SK-N-SH treated with all-trans-retinoic acid at 6 μM for 48 hours (cell line): ENCODE measurements at regions not wholly inside any gene's neighbourhood (a gene's known extent, or its start where the extent isn't known, plus 50 kb on each side); places are given as distances from the start of the nearest gene placed in this dataset.

ENCODE experiments used
- ATAC-seq: fragments of 200-7000 bp; cut with Tn5 transposase; 3 replicates; pipeline ENCODE4 v1.9.1; 2020; ENCODE audit warnings: mild to moderate bottlenecking, moderate library complexity
- ARNTL ChIP-seq: fragments of 450-650 bp; formaldehyde crosslinking; IDR thresholded peaks from 2 replicates; pipeline ENCODE4 v1.5.0; 2020; ENCODE audit warnings: low read depth, mild to moderate bottlenecking, moderate library complexity, borderline replicate concordance
- BACH2 ChIP-seq: fragments of 250-450 bp; sonication (Bioruptor Pico); IDR thresholded peaks from 2 replicates; pipeline ENCODE4 v1.9.0; 2021; ENCODE audit warnings: mild to moderate bottlenecking, borderline replicate concordance
- CREB5 ChIP-seq: fragments of 250-450 bp; sonication (Bioruptor Pico); IDR thresholded peaks from 2 replicates; pipeline ENCODE4 v1.5.1; 2020; ENCODE audit warnings: low read depth, mild to moderate bottlenecking, moderate library complexity
- ESRRG ChIP-seq: fragments of 250-450 bp; sonication (Bioruptor Pico); IDR thresholded peaks from 2 replicates; pipeline ENCODE4 v1.6.1; 2021; ENCODE audit warnings: mild to moderate bottlenecking
- GLIS3 ChIP-seq: fragments of 250-450 bp; sonication (Bioruptor Pico); IDR thresholded peaks from 2 replicates; pipeline ENCODE4 v1.5.0; 2020; ENCODE audit warnings: mild to moderate bottlenecking, moderate library complexity
- OSR1 ChIP-seq: fragments of 250-450 bp; sonication (Bioruptor Pico); IDR thresholded peaks from 2 replicates; pipeline ENCODE4 v1.8.0; 2022; ENCODE audit warnings: moderate library complexity, mild to moderate bottlenecking, inconsistent platforms
- POU6F1 ChIP-seq: fragments of 250-450 bp; sonication (Bioruptor Pico); IDR thresholded peaks from 2 replicates; pipeline ENCODE4 v1.8.0; 2021; ENCODE audit warnings: low read depth, mild to moderate bottlenecking, moderate library complexity, borderline replicate concordance
- PPARA ChIP-seq: fragments of 250-450 bp; sonication (Bioruptor Pico); IDR thresholded peaks from 2 replicates; pipeline ENCODE4 v1.5.0; 2020; ENCODE audit warnings: mild to moderate bottlenecking, borderline replicate concordance
- SNAI2 ChIP-seq: fragments of 250-450 bp; sonication (Bioruptor Pico); IDR thresholded peaks from 2 replicates; pipeline ENCODE4 v1.5.0; 2020; ENCODE audit warnings: mild to moderate bottlenecking, moderate library complexity
- TCF4 ChIP-seq: fragments of 250-450 bp; sonication (Bioruptor Pico); IDR thresholded peaks from 2 replicates; pipeline ENCODE4 v1.8.0; 2021; ENCODE audit warnings: mild to moderate bottlenecking, moderate library complexity, borderline replicate concordance
- TOX ChIP-seq: fragments of 250-450 bp; sonication (Bioruptor Pico); IDR thresholded peaks from 2 replicates; pipeline ENCODE4 v1.8.0; 2021; ENCODE audit warnings: mild to moderate bottlenecking, moderate library complexity, borderline replicate concordance
- TSHZ2 ChIP-seq: fragments of 250-450 bp; sonication (Bioruptor Pico); IDR thresholded peaks from 2 replicates; pipeline ENCODE4 v1.5.0; 2020; ENCODE audit warnings: mild to moderate bottlenecking, moderate library complexity
- ZFP3 ChIP-seq: fragments of 250-450 bp; sonication (Bioruptor Pico); IDR thresholded peaks from 2 replicates; pipeline ENCODE4 v1.5.0; 2020; ENCODE audit warnings: mild to moderate bottlenecking, moderate library complexity
- ZFP30 ChIP-seq: fragments of 450-650 bp; formaldehyde crosslinking; IDR thresholded peaks from 2 replicates; pipeline ENCODE4 v1.5.0; 2022; ENCODE audit warnings: mild to moderate bottlenecking, moderate library complexity
- ZNF565 ChIP-seq: fragments of 450-650 bp; formaldehyde crosslinking; conservative IDR thresholded peaks from 2 replicates; pipeline ENCODE4 v1.5.0; 2020; ENCODE audit warnings: low read depth, mild to moderate bottlenecking, moderate library complexity
- ZNF70 ChIP-seq: fragments of 450-650 bp; formaldehyde crosslinking; IDR thresholded peaks from 2 replicates; pipeline ENCODE4 v1.5.0; 2020; ENCODE audit warnings: mild to moderate bottlenecking, moderate library complexity
- TF ChIP-seq, protein P1 (sequence below): fragments of 250-450 bp; sonication (Bioruptor Pico); IDR thresholded peaks from 2 replicates; pipeline ENCODE4 v1.8.0; 2020; ENCODE audit warnings: mild to moderate bottlenecking, moderate library complexity, borderline replicate concordance
- TF ChIP-seq, protein P2 (sequence below): fragments of 250-450 bp; sonication (Bioruptor Pico); IDR thresholded peaks from 2 replicates; pipeline ENCODE4 v1.5.1; 2021; ENCODE audit warnings: mild to moderate bottlenecking, moderate library complexity

DNA sequence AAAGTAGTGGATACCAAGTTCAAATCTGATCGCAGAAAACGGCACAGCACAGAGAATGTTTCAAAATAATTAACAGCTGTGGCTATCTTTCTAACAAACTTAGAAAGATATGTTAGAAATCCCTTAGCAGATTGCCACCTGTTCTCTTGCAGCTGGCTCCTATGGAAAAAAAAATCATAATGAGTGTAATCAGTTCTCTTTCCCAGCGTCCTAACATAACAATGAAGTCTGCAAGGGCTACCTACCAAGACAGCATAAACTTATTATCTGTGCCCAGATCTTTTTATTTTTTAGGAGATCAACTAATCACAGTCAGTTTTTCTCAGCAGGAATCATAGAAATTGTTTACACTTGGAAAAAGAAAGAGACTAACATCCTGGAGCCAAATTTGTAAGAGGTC lies 358.6 kb upstream of the FOXG1 start (continued):
- TF ChIP-seq TSHZ2 (CRISPR knock-in tag) (no peak), ZFP30 (CRISPR knock-in tag) (no peak), SNAI2 (CRISPR knock-in tag) (no peak)
- TF ChIP-seq, all 23 proteins: peak for 0

DNA sequence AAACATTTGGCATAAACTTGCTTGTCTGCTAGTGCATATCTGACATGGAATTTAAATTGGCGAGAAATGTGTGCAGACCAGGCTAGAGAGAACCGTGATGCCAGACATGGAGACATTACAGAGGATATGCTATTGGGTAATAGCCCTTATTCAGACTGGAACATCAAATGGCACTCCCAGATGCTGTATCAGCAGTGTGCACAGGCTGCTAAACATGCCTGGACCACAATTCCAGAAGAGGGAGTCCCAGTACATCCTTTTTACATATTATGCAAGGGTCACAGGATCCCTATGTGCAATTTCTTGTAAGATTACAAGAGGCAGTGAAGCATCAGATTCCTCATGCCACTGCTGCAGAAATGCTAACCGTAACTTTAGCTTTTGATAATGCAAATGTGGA lies 354.5 kb upstream of the FOXG1 start:
- ATAC-seq, result no peak
- TF ChIP-seq ZNF565 (CRISPR knock-in tag) (no peak), TOX (CRISPR knock-in tag) (no peak), SNAI2 (CRISPR knock-in tag) (no peak), ARNTL (CRISPR knock-in tag) (no peak), CREB5 (CRISPR knock-in tag) (no peak), TSHZ2 (CRISPR knock-in tag) (no peak), BACH2 (no peak), PPARA (CRISPR knock-in tag) (no peak), ZNF70 (CRISPR knock-in tag) (no peak), ZFP3 (CRISPR knock-in tag) (no peak), ESRRG (no peak)

GRCh38 chr14:28426960-28427359 lies 339.6 kb upstream of the FOXG1 start:
- no peak for TF ChIP-seq SNAI2 (CRISPR knock-in tag)
- TF ChIP-seq GLIS3, result no peak
- TF ChIP-seq OSR1, result no peak
- TF ChIP-seq, protein P1, sequence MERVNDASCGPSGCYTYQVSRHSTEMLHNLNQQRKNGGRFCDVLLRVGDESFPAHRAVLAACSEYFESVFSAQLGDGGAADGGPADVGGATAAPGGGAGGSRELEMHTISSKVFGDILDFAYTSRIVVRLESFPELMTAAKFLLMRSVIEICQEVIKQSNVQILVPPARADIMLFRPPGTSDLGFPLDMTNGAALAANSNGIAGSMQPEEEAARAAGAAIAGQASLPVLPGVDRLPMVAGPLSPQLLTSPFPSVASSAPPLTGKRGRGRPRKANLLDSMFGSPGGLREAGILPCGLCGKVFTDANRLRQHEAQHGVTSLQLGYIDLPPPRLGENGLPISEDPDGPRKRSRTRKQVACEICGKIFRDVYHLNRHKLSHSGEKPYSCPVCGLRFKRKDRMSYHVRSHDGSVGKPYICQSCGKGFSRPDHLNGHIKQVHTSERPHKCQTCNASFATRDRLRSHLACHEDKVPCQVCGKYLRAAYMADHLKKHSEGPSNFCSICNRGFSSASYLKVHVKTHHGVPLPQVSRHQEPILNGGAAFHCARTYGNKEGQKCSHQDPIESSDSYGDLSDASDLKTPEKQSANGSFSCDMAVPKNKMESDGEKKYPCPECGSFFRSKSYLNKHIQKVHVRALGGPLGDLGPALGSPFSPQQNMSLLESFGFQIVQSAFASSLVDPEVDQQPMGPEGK (CRISPR knock-in tag), result no peak
- TF ChIP-seq PPARA (CRISPR knock-in tag), result no peak
- TF ChIP-seq TOX (CRISPR knock-in tag), result no peak
- no peak for TF ChIP-seq POU6F1
- TF ChIP-seq ESRRG, result no peak
- TF ChIP-seq ZFP3 (CRISPR knock-in tag), result no peak
- ATAC-seq, result no peak

DNA sequence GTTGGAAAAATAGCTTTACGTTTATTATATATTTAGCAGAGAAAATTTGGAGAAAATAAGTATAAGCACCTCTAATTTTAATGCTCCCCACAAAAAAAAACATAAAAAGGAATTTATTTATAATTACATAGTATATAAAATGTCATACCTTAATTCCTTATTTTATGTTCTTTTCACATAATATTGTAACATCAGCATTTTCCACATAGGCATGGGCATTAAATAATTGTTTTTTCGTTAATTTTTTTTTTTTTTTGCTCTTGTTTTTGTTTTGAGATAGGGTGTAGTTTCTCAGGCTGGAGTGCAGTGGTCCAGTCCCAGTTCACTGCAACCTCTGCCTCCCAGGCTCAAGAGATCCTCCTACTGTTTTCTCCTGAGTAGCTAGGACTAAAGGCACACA lies 329.8 kb upstream of the FOXG1 start:
- ATAC-seq, result no peak
- no peak for TF ChIP-seq OSR1

GRCh38 chr14:28461389-28461788 lies 305.2 kb upstream of the FOXG1 start:
- ATAC-seq, result no peak
- TF ChIP-seq, protein P2, sequence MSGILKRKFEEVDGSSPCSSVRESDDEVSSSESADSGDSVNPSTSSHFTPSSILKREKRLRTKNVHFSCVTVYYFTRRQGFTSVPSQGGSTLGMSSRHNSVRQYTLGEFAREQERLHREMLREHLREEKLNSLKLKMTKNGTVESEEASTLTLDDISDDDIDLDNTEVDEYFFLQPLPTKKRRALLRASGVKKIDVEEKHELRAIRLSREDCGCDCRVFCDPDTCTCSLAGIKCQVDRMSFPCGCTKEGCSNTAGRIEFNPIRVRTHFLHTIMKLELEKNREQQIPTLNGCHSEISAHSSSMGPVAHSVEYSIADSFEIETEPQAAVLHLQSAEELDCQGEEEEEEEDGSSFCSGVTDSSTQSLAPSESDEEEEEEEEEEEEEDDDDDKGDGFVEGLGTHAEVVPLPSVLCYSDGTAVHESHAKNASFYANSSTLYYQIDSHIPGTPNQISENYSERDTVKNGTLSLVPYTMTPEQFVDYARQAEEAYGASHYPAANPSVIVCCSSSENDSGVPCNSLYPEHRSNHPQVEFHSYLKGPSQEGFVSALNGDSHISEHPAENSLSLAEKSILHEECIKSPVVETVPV (CRISPR knock-in tag), result no peak
- TF ChIP-seq ZFP3 (CRISPR knock-in tag), result no peak
- no peak for TF ChIP-seq POU6F1
- no peak for TF ChIP-seq TCF4
- TF ChIP-seq ARNTL (CRISPR knock-in tag), result no peak
